ENCODE measurements at regions not wholly inside any gene's neighbourhood (a gene's known extent, or its start where the extent isn't known, plus 50 kb on each side); places are given as distances from the start of the nearest gene placed in this dataset.
"Not testable (repeated sequence)": the region's sequence is repeated elsewhere in the genome, so short reads cannot be mapped to it uniquely, and the experiment has no call there.

DNA sequence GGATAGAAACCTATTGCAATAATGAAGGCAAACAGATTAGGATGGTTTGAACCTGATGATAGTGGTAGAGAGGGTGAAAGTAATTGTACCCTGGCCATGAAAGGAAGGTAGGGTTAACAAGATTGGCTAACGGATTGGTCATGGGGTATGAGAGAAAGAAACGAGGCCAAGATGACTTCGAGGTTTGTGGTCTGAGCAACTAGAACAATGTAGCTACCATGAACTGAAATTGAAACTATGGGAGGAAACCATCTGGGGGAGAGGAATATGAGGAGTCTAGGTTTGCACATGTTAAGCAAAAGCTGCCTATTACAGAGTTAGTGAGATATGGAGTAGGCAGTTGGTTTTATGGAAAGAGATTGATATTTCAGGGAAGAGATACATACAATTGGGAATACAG is 406.0 kb downstream of the PRELID2 start:
- Histone ChIP-seq H3K4me3 (no peak overlapping the region), H3K27me3 (no peaks in the 10 kb centered on the region), H3K9me3 (peaks cover 0 to 17% of the 10 kb centered on the region in 2 donors), H3K27ac (no peak overlapping the region), H3K36me3 (no peaks in the 10 kb centered on the region), H3K4me1 (no peaks in the 10 kb centered on the region)
- TF ChIP-seq, protein P1, sequence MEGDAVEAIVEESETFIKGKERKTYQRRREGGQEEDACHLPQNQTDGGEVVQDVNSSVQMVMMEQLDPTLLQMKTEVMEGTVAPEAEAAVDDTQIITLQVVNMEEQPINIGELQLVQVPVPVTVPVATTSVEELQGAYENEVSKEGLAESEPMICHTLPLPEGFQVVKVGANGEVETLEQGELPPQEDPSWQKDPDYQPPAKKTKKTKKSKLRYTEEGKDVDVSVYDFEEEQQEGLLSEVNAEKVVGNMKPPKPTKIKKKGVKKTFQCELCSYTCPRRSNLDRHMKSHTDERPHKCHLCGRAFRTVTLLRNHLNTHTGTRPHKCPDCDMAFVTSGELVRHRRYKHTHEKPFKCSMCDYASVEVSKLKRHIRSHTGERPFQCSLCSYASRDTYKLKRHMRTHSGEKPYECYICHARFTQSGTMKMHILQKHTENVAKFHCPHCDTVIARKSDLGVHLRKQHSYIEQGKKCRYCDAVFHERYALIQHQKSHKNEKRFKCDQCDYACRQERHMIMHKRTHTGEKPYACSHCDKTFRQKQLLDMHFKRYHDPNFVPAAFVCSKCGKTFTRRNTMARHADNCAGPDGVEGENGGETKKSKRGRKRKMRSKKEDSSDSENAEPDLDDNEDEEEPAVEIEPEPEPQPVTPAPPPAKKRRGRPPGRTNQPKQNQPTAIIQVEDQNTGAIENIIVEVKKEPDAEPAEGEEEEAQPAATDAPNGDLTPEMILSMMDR (IDR thresholded peaks at IDR 0.05), result no peak
- DNase-seq (no peak), ATAC-seq (no peak)
- intact Hi-C loops (cut with DNase I), result no loop called here

GRCh38 chr5:145408048-145408341 is 427.1 kb downstream of the PRELID2 start:
- H3K9me3 ChIP-seq, result peaks cover 0 to 68% of the 10 kb centered on the region in 2 donors
- H3K4me1 ChIP-seq, result no peaks in the 10 kb centered on the region
- no peak overlapping the region for H3K27ac ChIP-seq
- H3K36me3 ChIP-seq, result no peaks in the 10 kb centered on the region
- no peaks in the 10 kb centered on the region for H3K27me3 ChIP-seq
- no peak for ATAC-seq
- H3K4me3 ChIP-seq, result no peak overlapping the region
- no peak for DNase-seq
- intact Hi-C loops (cut with DNase I), result no loop called here
- TF ChIP-seq, protein P1 (IDR thresholded peaks at IDR 0.05), result no peak

GRCh38 chr5:145407300-145408047 is 427.7 kb downstream of the PRELID2 start:
- no peak overlapping the region for H3K27ac ChIP-seq
- H3K27me3 ChIP-seq, result no peaks in the 10 kb centered on the region
- TF ChIP-seq, protein P1 (IDR thresholded peaks at IDR 0.05), result no peak
- intact Hi-C loops (cut with DNase I), result no loop called here
- H3K9me3 ChIP-seq, result peaks cover 0 to 63% of the 10 kb centered on the region in 2 donors
- H3K4me1 ChIP-seq, result no peaks in the 10 kb centered on the region
- ATAC-seq (no peak), DNase-seq (no peak)
- no peak overlapping the region for H3K4me3 ChIP-seq
- H3K36me3 ChIP-seq, result no peaks in the 10 kb centered on the region

DNA sequence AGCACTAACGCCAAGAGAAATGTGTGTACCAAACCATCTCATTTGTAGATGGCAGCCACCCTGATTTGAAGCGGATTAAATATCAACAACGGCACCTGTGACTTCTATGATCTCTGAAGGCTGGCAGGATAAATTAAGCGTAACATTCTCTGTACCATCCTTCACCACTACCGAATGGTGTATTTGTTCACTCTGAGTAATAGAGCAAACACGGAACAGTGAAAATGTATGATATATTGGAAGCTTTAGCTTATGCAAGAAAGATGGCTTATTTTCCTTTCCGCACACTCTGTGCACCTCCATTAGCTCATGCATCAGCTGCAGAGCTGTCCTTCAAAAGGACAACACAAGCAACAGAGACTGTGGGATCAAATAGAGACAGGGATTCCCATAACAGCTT is 431.1 kb downstream of the PRELID2 start:
- no peaks in the 10 kb centered on the region for H3K36me3 ChIP-seq
- DNase-seq, result no peak
- TF ChIP-seq, protein P1 (IDR thresholded peaks at IDR 0.05), result no peak
- intact Hi-C loops (cut with DNase I), result no loop called here
- no peaks in the 10 kb centered on the region for H3K27me3 ChIP-seq
- H3K4me3 ChIP-seq, result no peak overlapping the region
- ATAC-seq, result no peak
- no peak overlapping the region for H3K27ac ChIP-seq
- H3K9me3 ChIP-seq, result peaks cover 0 to 37% of the 10 kb centered on the region in 2 donors
- H3K4me1 ChIP-seq, result no peaks in the 10 kb centered on the region

DNA sequence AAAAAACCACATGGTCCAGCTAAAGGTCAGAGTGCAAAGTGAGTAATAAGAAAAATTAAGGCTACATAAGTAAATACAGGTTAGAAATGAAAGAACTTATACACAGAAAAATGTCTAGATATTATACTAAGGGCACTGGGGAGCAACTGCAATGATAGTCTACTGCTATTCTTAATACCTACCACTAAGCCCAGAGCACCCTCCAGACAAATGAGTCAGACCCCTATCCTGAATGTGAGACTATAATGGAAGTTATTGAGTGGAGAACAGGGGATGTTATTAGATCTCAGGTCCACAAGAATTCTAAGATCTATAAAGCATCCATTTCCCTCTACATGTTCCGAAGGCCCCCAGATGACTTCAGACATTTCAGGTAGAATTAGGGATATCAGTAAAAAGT is 438.3 kb downstream of the PRELID2 start:
- Histone ChIP-seq H3K36me3 (no peaks in the 10 kb centered on the region), H3K4me3 (no peak overlapping the region), H3K9me3 (peaks cover 0 to 12% of the 10 kb centered on the region in 2 donors), H3K27ac (no peak overlapping the region), H3K27me3 (no peaks in the 10 kb centered on the region), H3K4me1 (no peaks in the 10 kb centered on the region)
- DNase-seq (no peak), ATAC-seq (no peak)
- TF ChIP-seq, protein P1 (IDR thresholded peaks at IDR 0.05), result no peak
- intact Hi-C loops (cut with DNase I), result no loop called here

GRCh38 chr5:145395151-145395550 is 440.0 kb downstream of the PRELID2 start:
- H3K9me3 ChIP-seq, result peaks cover 0 to 14% of the 10 kb centered on the region in 2 donors
- H3K36me3 ChIP-seq; H3K4me1 ChIP-seq; H3K4me3 ChIP-seq; H3K27ac ChIP-seq; DNase-seq; intact Hi-C loops (cut with DNase I); H3K27me3 ChIP-seq; ATAC-seq: not testable (repeated sequence)

Measured in left lung (tissue), 4 donors.